Ishikawa (cell line): ENCODE measurements at regions not wholly inside any gene's neighbourhood (a gene's known extent, or its start where the extent isn't known, plus 50 kb on each side); places are given as distances from the start of the nearest gene placed in this dataset.
A peak's percentile ranks its signal among the peaks of the same experiment; 100 is the strongest.

ENCODE experiments used
- CEBPB ChIP-seq: IDR thresholded peaks from 2 replicates; pipeline ENCODE4 v1.6.1; 2012
- CREB1 ChIP-seq: IDR thresholded peaks from 2 replicates; pipeline ENCODE4 v1.6.1; 2012; ENCODE audit warnings: low read depth
- EGR1 ChIP-seq: IDR thresholded peaks from 2 replicates; pipeline ENCODE4 v1.6.1; 2012
- EP300 ChIP-seq: IDR thresholded peaks from 2 replicates; pipeline ENCODE4 v1.6.1; 2012; ENCODE audit warnings: borderline replicate concordance
- FOXM1 ChIP-seq: IDR thresholded peaks from 2 replicates; pipeline ENCODE4 v1.6.1; 2012; ENCODE audit warnings: low read depth, borderline replicate concordance
- MAX ChIP-seq: IDR thresholded peaks from 2 replicates; pipeline ENCODE4 v1.6.1; 2012
- NFIC ChIP-seq: IDR thresholded peaks from 2 replicates; pipeline ENCODE4 v1.6.1; 2012
- RAD21 ChIP-seq: IDR thresholded peaks from 2 replicates; pipeline ENCODE4 v1.6.1; 2012; ENCODE audit warnings: low read depth
- TAF1 ChIP-seq: IDR thresholded peaks from 2 replicates; pipeline ENCODE4 v1.6.1; 2012; ENCODE audit warnings: low read depth, mild to moderate bottlenecking
- TCF12 ChIP-seq: IDR thresholded peaks from 2 replicates; pipeline ENCODE4 v1.6.1; 2012; ENCODE audit warnings: low read depth
- TEAD4 ChIP-seq: IDR thresholded peaks from 2 replicates; pipeline ENCODE4 v1.6.1; 2012
- YY1 ChIP-seq: IDR thresholded peaks from 2 replicates; pipeline ENCODE4 v1.6.1; 2012; ENCODE audit warnings: low read depth
- ZBTB7A ChIP-seq: IDR thresholded peaks from 2 replicates; pipeline ENCODE4 v1.6.1; 2012; ENCODE audit warnings: low read depth
- TF ChIP-seq, protein P1 (sequence below): IDR thresholded peaks from 2 replicates; pipeline ENCODE4 v1.6.1; 2012; ENCODE audit warnings: low read depth, mild to moderate bottlenecking
- TF ChIP-seq, protein P2 (sequence below): IDR thresholded peaks from 2 replicates; pipeline ENCODE4 v1.6.1; 2012

GRCh38 chr3:160130950-160131349 lies 94.3 kb upstream of the C3orf80 start:
- TF ChIP-seq EP300 (no peak), EGR1 (no peak), FOXM1 (no peak), NFIC (no peak), MAX (no peak), YY1 (no peak), TCF12 (no peak), TEAD4 (no peak), CREB1 (no peak)

DNA sequence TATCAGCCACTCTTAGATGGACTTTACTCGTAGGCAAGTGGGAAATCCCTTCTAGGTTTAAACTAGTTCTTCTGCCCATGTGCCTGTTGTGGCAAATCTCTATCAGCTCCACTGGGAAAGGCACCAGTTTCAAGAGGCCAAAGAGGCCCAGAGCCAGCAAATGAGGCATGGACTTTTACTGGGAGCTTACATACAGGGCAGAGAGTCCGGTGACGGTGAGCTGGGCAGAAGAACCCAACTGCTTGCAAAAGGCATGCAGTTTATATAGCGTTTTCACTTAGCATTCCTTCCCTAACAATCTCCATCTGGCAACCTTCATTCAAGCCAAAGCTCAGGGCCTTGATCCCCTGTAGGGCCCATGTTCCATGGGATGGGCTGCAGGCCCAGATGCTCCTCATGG lies 93.0 kb upstream of the C3orf80 start:
- TF ChIP-seq RAD21, result no peak
- no peak for TF ChIP-seq CEBPB
- no peak for TF ChIP-seq TAF1
- no peak for TF ChIP-seq EGR1
- no peak for TF ChIP-seq TEAD4
- TF ChIP-seq, protein P1, sequence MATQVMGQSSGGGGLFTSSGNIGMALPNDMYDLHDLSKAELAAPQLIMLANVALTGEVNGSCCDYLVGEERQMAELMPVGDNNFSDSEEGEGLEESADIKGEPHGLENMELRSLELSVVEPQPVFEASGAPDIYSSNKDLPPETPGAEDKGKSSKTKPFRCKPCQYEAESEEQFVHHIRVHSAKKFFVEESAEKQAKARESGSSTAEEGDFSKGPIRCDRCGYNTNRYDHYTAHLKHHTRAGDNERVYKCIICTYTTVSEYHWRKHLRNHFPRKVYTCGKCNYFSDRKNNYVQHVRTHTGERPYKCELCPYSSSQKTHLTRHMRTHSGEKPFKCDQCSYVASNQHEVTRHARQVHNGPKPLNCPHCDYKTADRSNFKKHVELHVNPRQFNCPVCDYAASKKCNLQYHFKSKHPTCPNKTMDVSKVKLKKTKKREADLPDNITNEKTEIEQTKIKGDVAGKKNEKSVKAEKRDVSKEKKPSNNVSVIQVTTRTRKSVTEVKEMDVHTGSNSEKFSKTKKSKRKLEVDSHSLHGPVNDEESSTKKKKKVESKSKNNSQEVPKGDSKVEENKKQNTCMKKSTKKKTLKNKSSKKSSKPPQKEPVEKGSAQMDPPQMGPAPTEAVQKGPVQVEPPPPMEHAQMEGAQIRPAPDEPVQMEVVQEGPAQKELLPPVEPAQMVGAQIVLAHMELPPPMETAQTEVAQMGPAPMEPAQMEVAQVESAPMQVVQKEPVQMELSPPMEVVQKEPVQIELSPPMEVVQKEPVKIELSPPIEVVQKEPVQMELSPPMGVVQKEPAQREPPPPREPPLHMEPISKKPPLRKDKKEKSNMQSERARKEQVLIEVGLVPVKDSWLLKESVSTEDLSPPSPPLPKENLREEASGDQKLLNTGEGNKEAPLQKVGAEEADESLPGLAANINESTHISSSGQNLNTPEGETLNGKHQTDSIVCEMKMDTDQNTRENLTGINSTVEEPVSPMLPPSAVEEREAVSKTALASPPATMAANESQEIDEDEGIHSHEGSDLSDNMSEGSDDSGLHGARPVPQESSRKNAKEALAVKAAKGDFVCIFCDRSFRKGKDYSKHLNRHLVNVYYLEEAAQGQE, result no peak
- TF ChIP-seq ZBTB7A, result no peak
- no peak for TF ChIP-seq MAX
- no peak for TF ChIP-seq YY1
- TF ChIP-seq EP300, result no peak
- TF ChIP-seq, protein P2, sequence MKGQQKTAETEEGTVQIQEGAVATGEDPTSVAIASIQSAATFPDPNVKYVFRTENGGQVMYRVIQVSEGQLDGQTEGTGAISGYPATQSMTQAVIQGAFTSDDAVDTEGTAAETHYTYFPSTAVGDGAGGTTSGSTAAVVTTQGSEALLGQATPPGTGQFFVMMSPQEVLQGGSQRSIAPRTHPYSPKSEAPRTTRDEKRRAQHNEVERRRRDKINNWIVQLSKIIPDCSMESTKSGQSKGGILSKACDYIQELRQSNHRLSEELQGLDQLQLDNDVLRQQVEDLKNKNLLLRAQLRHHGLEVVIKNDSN, result no peak
- no peak for TF ChIP-seq NFIC
- no peak for TF ChIP-seq FOXM1
- TF ChIP-seq CREB1, result no peak
- TF ChIP-seq TCF12, result no peak

DNA sequence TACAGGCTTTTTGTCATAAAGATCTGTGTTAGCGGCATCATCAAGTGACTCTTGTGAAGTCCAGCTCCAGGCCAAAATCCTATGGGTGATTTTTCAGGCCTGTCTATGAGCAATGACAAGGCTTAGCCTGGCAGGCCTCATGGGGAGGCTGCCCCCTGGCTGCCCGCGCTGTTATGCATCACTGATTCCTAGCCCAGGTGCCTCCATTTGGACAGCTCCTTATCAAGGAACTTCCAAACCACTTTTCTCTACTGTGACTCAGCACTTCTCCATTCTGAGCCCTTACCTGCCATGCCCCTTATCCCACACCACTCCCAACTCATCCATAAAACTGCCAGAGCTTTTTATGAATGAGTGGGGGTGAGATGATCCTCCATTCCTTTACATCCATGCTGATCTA lies 91.5 kb upstream of the C3orf80 start:
- TF ChIP-seq, protein P2, result no peak
- TF ChIP-seq FOXM1, result no peak
- TF ChIP-seq RAD21, result peak; percentile 3; the same call in 1 of the 2 replicates
- TF ChIP-seq TCF12, result 0 out of 2 replicates have a peak, but pooled peaks have one; percentile 22
- TF ChIP-seq YY1, result 0 out of 2 replicates have a peak, but pooled peaks have one; percentile 24
- TF ChIP-seq, protein P1, result peak; percentile 78

- TF ChIP-seq EP300 (no peak), CREB1 (no peak), NFIC (no peak)
Observed at GRCh38 chr3:160134454-160134853, 90.8 kb upstream of the C3orf80 start.

DNA sequence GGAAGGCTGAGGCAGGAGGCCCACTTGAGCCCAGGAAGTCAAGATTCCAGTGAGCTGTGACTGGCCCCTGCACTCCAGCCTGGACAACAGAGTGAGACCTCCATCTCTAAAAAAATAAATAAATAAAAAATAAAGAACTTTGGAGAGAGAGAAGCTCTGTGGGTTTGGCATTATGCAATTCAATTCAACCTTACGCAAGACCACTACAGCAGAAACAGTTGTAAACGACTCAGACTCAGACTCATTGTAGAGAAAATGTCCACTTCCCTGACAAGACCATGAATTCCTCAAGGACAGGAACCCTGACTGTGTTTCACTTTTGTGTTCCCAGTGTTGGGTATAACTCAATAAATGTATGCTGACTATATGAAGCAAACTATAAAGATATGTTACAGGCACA lies 90.3 kb upstream of the C3orf80 start:
- no peak for TF ChIP-seq MAX
- no peak for TF ChIP-seq RAD21
- TF ChIP-seq EP300, result no peak
- TF ChIP-seq CEBPB, result peak; percentile 82
- TF ChIP-seq TEAD4, result no peak
- no peak for TF ChIP-seq CREB1
- TF ChIP-seq, protein P2, result no peak

DNA sequence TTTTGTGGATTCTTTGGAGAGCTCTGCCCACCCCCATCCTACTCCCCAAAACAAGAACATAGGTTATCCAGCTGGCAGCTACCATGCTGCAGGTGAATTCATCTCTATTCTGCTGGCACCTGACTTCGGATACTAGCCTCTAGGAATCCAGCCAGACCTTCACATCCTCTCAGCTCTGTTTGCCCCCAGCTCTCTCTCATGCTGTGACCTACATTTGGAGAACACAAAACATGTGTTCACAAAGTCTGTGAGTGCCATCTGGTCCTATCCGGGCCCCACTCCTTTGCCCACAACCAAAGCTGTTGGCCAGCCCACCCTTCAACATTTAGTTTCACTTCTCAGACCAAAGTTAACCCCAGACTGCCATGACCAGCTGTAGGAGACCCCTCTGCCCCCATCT lies 89.4 kb upstream of the C3orf80 start:
- TF ChIP-seq TAF1, result no peak
- no peak for TF ChIP-seq FOXM1
